ENCODE measurements at regions not wholly inside any gene's neighbourhood (a gene's known extent, or its start where the extent isn't known, plus 50 kb on each side); places are given as distances from the start of the nearest gene placed in this dataset.

DNA sequence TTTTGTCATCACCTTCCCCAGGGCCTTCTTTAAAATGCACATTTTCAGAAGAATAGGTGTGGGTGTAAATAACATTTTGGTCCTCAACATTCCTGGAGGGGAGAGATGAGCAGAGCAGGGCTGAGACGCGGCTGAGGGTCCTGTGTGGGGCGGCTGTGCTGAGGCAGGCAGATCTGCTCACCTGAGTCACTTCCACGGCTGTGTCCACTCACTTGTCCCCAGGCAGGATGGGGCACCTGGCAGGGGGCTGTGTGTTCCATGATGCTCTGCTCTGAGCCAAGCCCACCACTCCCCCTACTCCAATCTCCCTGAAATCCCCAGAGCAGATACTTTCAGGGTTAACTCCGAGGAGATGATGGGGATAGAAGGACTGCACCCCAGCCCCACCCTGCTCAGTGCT, 93.8 kb downstream of the GLRX3 start:
- no peak for DNase-seq

DNA sequence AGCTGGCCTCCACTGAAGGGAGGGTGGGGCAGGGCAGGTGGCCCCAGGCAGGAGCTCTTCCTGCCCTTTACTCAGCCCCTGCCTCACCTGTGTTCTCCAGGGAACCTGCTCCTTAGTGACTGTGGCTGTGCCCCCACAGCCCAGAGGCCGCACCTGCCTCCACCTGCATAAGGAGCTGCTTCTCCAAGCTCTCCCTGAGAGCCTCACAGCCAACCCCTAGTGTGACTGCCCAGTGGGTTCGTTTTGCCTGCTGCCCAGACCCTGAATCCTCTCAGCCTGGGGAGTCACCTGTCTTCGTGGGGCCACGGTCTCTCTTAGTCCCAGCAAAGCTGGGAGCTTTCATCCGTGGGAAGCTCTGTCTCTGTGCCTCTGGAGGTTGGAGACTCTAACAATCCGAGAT, 94.4 kb downstream of the GLRX3 start:
- no peak for DNase-seq

DNA sequence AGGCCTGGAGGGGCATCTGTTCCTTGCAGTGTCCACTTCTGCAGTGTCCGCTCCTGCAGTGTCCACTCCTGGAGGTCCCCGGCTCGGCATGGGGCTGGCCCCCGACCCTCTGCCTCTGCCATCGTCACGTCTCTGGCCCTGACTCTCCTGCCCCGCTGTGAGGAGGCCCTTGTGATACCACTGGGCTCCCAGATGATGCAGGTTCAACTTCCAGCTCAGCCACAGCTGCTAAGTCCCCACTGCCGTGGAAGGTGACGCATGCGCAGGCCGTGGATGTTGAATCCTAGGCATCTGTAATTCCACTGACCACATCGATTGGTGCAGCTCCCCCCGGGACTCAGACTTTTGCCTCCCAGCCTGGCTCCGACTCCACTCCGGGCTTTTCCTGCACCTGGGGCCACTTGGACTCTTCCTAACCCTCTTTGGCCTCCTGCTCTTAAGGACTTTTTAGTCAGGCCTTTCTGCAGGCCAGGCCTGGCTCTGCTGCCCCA, 95.1 kb downstream of the GLRX3 start:
- no peak for DNase-seq

DNA sequence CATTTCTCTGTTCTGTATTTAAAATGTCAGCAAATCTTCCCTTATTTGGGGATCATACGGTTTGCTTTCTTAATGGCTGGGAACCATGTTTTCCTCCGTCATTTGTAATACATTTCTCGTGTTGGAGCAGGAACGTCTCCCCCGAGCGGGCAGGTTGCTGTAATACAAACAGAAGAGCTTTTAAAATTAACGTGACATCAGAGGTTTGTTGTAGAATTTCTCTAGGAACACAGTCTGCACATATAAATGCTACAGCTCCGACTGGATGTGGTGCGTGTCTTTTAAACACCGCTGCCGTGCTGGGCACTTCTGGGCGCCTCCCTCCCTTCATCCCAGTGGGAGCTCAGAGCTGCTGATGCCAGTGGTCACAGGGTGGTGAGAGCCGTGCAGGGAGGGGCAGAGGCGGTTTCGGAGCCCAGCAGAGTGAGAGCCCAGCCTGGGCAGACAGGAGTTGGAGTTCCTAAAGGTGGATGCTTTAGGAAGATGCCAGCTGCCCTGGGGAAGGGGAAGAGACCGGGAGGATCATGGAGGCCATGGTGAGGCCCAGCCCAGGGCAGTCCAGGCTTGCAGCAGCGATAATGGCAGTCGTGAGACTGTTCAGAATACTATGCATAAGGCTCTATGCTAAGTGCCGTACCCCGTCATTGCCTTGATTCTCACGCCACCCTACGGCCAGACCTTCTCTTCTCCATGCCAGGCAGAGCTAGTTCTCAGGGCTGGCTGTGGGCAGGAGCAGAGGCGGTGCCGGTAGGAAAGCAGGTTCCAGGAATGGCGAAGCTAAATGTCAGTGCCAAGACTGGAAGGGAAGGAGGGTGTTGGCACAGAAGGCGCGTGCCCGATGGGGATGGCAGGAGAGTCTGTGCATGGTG, 96.2 kb downstream of the GLRX3 start:
- DNase-seq: no peak

DNA sequence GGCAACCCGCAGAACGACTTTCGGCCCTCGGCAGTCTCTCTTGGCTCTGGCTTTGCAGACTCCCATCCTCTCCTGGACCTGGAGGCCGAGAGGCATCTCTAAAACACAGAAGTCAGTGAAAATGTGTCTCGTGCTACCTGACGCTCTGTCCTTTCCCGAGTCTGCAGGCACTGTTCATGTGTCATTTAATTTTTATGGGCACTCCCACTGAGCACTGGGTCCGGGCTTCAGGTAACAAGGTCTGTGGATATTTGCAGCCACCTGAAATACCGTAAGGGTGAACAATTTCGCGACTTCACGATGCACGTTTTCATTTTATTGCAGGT, 96.8 kb downstream of the GLRX3 start:
- DNase-seq: no peak

DNA sequence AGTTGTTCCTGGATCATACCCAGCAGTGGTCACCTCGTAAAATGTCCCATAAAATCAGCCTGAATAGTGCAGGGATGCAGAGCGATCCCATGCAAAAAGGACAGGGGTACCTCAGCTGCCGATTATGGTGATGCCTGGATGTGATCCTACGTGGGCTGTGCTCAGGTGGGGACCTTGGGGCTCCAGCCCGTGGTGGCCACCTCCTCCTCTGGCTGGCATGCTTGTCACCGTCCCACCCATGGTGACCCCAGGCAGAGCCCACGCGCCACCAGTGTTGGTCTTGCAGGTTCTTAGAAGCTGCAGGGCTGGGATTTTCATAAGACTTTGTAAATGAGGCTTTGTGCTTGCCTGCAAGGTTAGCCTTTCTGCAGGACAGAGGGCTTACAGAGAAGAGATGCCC, 97.2 kb downstream of the GLRX3 start:
- no peak for DNase-seq

DNA sequence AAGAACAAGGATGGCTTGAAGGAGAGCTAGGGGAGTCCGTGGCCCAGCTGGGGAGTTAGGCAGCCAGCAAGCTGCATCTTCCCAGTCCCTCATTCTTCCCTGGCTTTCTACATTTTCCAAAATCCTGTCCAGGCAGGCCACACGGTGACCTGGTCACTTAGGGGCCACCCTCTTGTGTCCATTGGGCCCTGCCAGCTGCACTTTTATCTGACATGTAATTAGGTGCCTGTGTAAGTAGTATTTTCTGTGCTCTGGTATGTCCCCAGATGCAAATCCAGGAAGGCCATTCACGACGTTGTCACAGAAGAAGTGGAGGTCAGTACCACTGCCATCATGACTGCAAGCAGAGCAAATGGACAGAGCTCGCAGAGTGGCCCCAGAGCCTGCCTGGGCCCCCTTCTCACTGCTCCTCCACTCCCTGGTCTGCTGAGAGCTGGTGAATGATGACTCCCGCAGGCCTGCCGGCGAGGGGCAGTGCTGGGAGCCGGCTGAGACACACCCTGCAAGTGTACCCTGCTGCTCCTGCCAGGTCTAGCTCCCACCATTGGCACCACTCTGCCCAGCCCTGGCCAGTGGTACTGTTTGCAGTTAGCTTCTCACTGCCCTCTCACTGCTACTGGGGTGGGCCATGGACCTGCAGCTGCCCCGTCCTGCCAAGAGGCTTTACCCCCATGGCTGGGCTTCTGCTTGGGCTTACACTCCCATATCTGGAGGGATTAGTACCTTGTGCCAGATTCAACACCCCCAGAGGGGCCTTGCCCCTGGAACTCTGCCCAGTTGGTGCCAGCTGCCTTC, 98.2 kb downstream of the GLRX3 start:
- no peak for DNase-seq

DNA sequence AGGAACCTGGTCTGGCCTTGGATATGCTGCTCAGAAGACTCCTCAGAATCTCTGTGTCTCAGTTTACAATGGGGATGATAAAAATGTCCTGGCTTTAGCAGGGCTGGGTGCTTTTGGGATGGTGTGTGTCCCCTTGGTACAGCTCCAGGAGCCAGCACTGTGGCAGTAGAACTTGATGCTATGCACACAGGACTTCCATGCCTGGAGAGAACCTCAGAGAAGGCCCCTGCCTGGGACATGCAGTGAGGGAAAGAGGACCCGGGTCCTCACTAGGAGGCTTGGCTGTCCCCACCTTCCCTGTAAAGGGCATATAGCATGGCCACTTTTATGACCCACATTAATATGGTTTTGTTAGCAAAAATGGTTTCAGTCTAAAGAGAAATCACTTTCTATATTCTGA, 100.5 kb downstream of the GLRX3 start:
- DNase-seq: no peak

DNA sequence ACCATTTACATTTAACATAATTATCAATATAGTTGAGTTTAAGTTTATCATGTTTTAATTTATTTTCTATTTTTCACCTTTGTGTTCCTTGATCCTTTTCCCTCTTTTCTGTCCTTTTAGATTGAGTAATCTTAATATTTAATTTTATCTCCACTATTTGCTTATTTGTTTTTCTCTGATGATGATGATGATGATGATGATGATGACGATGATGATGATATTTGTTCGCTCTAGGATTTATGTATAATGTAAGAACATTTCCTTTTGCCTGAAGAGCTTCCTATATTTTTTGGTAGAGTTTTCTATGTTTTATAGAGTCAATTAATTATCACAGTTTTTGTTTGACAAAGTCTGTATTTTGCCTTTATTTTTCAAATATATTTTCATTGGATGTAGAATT, 104.2 kb downstream of the GLRX3 start:
- no peak for DNase-seq

DNA sequence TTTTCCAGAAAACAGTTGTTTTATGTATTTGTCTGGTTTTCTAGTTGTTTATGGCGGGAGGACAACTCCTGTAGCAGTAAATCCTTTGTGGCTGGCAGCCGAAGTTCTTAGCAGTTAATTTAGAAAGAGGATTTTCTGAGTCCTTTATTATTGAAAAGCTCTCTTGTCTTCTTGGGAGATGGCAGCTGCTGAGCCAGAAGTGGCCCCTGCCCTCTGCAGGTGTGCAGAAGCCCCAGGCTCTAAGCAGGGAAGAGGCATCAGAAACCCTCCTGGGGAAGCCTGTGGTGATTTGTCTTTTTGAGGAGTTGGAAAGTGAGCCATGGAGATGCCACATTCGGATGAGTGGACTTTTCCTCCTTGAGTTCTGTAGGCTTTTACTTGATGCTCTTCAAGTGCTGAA, 106.3 kb downstream of the GLRX3 start:
- no peak for DNase-seq

DNA sequence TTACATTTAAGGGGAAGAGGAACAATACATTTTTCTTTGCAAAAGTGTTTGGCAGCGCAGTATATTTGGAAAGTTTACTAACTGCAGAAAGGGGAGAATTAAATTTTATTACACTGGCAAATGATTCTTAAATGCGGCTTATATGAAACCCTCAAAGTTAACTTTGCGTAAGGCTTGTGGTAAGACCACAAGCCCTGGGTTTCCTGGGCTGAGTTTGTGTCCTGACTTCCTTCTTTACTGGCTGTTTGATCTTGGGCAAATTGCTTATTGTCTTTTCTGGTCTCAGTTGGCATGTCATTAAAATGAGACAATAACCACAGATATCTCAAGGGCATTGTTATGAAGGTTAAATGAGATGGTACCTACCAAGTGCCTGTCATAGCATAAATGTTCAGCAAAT, 106.8 kb downstream of the GLRX3 start:
- DNase-seq: no peak

DNA sequence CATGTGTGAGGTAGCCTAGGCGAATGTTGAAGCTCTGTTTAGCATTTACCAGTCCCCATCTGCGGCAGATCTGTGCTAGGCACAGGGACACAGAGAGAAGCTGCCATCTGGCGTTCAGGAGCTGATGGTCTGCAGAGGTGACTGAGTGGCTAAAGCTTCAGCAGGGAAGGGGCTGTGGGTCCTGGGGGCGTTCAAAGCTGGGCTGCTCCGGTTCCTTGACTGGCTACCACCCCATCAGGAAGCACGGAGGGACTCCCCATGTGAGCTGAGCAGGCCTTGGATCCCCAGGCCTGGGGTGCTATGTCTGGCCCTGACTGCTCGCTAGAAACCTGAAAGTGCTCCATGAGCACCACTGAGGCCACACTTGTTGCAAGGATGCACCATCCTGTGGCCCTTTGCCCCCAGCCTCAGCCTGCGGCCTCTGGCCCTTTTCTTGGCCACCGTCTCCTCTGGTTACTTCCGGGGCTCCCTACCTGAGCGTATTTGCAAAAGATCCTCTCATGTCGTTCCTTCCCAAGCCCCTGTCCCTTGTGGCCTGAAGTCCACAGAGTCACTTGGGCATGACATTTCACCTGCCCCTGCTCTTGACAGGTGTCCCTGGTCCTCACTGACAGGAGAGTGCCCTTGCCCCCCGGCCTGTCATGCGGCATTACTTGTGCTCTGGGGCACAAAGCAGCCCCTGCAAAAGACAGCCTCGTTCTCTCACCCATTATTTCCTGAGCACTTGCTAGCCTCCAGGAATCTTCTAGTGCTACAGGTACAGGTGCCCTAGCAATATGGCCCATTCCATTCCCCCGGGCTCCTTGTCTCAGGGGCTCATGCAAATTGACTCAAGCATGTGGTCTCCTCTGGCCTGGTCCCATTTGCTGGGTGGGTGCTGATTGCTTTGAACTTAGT, 108.1 kb downstream of the GLRX3 start:
- no peak for DNase-seq

DNA sequence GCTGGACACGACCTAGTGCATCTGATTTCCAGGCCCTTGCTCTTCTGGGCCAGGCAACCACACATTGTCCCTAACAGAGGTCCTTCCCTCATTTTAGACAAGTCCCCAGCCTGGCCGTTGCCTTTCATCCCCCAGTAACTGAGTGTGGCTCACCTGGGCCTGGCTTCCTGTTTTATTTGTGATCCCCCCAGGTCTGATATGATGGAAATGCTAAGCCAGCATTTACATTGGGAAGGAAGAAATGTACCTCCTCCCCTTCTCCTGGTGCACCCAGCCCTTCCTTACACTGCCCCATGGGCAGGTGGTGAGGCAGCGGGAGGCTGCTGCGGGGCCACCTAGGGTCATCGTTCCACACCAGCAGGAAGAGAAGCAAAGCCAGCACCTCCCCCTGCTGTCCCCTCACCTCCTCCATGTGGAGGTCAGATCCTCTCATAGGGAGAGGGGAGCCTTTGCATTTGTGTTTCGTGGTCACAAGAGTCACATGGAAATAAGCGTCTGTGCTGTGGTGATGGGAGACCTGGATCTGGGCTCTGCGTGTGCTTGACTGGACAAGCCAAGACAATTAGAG, 108.8 kb downstream of the GLRX3 start:
- DNase-seq: no peak

DNA sequence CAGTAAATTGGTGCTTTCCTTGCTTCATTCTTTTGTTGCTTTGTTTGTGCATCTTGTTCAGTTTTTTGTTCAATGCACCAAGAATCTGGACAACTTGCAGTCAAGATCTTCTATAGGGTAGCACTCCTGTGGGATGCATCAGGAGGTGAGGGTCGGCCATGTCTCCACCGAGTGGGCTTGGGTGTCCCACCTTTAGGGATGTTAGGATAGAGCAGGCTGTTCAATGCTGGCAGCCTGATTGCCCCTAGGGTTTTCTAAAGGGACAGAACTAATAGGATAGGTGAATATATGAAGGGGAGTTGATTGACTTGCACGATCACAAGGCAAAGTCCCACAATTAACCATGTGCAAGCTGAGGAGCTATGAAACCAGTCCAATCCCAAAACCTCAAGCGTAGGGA, 109.9 kb downstream of the GLRX3 start:
- DNase-seq: no peak

DNA sequence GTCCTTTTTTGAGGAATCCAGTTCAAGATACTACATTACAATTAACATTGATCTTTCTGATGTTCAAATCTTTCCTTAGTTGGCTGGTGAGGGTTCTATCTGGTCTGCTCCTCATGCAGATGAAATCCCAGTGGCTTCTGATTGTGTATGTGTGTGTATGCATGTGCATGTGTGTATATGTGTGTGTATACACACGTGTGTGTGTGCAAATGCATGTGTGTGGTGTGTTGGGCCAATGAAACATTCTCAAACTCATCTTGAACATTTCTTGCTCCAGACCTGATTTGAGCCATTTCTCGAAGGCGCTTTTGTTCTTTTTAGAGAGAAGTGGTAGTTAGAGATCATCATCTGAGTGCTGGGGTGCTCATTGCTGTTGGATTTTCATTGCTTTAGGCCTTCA, 113.9 kb downstream of the GLRX3 start:
- no peak for DNase-seq

DNA sequence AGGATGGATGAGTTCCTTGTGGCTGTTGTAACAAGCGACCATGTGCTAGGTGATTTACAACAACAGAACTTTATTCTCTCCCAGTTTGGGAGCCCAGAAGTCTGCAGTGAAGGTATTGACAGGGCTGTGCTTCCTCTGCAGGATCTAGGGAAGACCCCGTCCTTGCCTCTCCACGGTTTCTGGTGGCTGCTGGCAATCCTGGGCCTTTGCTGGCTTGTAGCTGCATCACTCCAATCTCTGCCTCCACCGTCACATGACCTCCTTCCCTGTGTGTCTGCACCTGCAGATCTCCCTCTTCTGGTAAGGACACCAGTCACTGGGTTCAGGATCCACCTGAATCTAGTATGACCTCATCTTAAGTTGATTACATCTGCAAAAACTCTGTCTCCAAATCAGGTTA, 115.6 kb downstream of the GLRX3 start:
- no peak for DNase-seq

DNA sequence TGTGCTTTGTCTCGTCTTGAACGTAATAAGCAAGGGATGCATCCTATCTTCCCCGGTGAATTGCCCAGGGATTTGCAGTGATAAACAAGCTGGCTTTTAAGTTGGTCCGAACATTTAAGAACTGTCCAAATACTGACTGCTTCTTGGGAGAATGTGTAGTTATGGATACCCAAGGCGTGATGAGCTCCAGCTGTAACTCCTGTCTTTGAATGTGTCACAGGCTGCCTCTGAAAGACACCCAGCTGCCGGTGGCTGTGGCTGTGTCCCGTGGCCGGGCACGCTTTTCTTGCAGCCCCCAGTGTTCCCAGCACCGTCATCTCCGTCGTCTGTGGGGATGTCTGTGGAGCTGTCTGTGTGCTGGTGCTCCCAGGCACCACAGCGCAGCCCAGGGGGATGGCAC, 118.1 kb downstream of the GLRX3 start:
- no peak for DNase-seq

DNA sequence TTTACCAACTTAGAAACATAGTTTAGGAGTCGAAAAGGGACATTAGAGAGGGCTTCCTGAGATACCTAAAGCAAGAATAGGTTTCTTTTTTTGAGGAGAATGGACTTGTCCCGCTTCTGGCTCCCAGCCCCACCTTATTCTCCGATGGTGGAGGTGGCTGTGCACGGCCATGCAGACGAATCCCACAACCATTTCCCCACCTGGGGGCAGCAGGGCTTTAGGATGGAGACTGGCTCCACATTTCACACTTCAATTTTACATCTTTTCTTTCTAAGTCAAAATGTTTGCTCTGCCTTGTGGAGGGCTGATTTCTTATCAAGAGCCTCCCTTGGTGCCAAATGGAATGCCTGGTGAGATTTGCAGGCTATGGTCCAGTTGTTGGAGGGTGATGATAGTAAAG, 118.5 kb downstream of the GLRX3 start:
- DNase-seq: no peak

DNA sequence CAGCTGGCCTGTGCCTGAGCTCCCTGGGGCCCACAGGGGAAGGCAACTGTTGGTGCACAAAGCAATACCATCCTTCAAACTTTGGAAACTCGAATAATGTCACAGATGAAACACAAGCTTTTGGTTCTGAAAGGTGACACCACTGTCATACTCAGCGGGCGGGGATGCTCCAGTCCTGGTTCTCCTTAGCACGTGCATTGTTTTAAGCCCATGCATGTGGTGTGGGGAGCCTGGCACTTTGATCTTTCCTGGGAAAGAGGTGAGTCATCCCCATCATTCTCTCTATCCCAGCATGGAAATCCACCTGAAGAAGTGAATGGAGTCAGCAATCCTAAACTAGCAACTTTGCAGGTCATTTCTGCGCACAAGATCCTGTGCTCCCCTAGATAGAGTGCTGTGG, 119.6 kb downstream of the GLRX3 start:
- no peak for DNase-seq

DNA sequence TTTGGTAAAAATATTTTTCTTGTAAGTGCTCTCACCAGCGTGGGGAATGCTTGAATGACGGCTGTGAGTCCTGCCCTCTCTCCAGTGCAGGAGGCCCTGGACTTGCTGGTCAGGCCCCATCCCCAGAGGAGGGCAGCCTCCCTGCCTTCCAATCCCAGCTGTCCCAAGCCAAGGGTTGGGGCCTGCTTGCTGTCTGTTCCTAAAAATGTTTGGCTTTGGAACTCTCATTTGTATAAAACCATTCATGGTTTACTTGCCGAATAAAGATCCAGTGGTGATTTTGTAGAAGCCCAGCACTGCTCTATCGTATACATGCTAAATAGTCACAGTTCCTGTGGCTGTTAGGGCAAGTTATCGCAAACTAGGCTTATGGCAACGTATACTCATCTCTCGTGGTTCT, 121.7 kb downstream of the GLRX3 start:
- no peak for DNase-seq

DNA sequence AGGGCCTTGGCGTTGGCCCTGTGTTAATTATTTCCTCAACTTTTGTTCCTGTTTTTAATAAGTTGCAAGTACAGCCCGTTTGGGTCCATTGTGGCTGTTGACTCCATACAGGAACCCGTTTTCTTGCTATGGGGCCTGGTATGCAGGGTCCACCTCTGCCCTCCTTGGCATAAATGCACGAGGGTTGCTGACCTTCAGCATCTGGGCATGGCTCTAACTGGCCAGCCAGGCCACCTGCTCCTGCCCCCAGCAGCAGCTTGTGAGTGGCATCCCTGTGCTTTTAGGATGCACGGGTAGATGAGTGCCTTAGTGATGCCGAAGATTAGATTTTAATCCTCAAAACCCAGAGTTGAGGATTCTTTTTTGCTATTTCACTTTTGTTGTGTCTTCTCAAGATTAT, 123.2 kb downstream of the GLRX3 start:
- DNase-seq: no peak

DNA sequence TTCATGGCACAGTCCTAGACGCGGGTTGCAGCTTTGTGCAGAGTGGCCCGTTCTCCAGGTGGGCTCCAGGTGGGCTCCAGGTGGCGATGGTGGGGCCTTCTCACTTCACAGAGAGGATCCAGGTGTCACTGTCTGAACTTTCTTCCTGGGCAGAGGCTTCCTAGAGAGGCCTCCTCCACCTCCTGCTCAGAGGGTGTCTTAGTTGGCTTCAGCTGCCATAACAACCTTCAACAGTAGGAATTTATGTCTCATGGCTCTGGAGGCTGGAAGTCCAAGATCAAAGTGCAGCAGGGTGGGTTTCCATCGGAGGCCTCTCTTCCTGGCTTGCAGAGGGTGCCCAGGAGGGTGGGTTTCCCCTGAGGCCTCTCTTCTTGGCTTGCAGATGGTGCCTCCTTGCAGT, 125.1 kb downstream of the GLRX3 start:
- no peak for DNase-seq

DNA sequence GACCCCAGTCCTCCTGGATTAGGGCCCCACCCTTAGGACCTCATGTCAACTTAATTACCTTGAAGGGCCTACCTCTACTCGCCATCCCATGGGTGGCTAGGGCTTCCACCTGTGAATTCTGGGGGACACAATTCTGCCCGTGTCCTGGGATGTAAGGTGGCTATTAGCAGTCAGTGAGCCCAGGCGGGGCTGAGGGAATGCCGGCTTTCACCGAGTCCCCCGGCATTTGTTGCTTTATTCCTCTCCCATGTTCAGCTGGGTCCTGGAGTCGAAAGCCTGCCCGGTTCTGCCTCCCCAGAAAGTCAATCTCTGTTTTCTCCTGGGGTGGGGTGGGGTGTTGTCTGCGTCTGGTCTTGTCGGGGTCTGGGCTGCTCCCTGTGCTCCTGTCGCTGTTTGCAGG, 125.6 kb downstream of the GLRX3 start:
- no peak for DNase-seq
